ENCODE measurements at regions not wholly inside any gene's neighbourhood (a gene's known extent, or its start where the extent isn't known, plus 50 kb on each side); places are given as distances from the start of the nearest gene placed in this dataset.

DNA sequence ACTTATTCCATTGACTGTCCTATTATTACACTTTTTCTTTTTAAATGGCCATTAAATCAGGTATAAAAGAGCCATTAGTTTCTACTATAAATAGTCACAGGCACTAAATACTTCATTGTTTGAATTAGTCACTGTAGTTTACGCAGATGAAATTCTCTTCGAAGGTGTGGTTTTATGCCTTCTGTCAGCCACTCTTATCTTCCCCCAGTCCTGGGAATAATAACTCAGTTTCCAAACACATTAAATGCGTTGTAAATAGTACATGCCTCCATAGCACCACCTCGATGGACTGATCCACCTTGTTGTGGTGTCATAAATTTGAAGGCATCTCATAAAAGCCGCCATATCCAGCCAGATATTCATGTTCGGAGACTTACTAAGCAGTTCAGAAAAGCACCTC, 72.1 kb upstream of the PARD3B start:
- no peaks in the 10 kb centered on the region for H3K9me3 ChIP-seq (replicated peaks in 1 of 3)
- no peaks in the 10 kb centered on the region for H3K36me3 ChIP-seq (replicated peaks in 1 of 2)
- H3K27ac ChIP-seq: no peak overlapping the region
- no peaks in the 10 kb centered on the region for H3K27me3 ChIP-seq
- WGBS, 4 donors: 80 to 92% (median 86%) methylated on average over 6 of the region's 6 CpGs
- intact Hi-C loops (cut with DNase I): no loop called here
- no peaks in the 10 kb centered on the region for H3K4me1 ChIP-seq (replicated peaks in 1 of 2)
- no peak for DNase-seq
- no peak overlapping the region for H3K4me3 ChIP-seq
- TF ChIP-seq, protein P1, sequence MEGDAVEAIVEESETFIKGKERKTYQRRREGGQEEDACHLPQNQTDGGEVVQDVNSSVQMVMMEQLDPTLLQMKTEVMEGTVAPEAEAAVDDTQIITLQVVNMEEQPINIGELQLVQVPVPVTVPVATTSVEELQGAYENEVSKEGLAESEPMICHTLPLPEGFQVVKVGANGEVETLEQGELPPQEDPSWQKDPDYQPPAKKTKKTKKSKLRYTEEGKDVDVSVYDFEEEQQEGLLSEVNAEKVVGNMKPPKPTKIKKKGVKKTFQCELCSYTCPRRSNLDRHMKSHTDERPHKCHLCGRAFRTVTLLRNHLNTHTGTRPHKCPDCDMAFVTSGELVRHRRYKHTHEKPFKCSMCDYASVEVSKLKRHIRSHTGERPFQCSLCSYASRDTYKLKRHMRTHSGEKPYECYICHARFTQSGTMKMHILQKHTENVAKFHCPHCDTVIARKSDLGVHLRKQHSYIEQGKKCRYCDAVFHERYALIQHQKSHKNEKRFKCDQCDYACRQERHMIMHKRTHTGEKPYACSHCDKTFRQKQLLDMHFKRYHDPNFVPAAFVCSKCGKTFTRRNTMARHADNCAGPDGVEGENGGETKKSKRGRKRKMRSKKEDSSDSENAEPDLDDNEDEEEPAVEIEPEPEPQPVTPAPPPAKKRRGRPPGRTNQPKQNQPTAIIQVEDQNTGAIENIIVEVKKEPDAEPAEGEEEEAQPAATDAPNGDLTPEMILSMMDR (IDR thresholded peaks at IDR 0.05): no peak
- TF ChIP-seq POLR2A (IDR thresholded peaks at IDR 0.05): no peak

DNA sequence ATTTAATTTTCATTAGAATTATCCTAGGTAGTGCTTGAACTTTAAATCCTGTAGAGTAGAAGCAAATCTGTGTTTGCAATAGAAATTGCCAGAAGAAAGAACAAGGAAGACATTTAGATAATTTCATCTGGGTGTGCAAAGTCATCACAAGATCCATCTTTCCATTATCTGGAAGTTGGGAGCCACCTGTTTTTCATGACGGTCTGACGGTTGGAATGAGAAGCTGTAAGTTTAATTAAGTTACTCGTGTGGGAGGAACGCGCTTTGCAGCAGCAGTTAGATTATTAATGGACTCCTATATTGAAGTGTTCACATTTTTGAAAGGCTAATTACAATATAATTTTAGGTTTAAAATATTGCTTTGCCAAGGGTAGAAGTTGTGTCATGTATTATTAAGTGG, 69.9 kb upstream of the PARD3B start:
- Histone ChIP-seq H3K27me3 (no peaks in the 10 kb centered on the region), H3K27ac (no peak overlapping the region), H3K9me3 (replicated peaks in 1 of 3) (no peaks in the 10 kb centered on the region), H3K4me1 (replicated peaks in 1 of 2) (no peaks in the 10 kb centered on the region), H3K4me3 (no peak overlapping the region), H3K36me3 (replicated peaks in 1 of 2) (no peaks in the 10 kb centered on the region)
- WGBS, 4 donors: 70 to 80% (median 73%) methylated on average over 5 of the region's 5 CpGs
- no peak for TF ChIP-seq POLR2A (IDR thresholded peaks at IDR 0.05)
- TF ChIP-seq, protein P1 (IDR thresholded peaks at IDR 0.05): no peak
- DNase-seq: no peak
- intact Hi-C loops (cut with DNase I): no loop called here

DNA sequence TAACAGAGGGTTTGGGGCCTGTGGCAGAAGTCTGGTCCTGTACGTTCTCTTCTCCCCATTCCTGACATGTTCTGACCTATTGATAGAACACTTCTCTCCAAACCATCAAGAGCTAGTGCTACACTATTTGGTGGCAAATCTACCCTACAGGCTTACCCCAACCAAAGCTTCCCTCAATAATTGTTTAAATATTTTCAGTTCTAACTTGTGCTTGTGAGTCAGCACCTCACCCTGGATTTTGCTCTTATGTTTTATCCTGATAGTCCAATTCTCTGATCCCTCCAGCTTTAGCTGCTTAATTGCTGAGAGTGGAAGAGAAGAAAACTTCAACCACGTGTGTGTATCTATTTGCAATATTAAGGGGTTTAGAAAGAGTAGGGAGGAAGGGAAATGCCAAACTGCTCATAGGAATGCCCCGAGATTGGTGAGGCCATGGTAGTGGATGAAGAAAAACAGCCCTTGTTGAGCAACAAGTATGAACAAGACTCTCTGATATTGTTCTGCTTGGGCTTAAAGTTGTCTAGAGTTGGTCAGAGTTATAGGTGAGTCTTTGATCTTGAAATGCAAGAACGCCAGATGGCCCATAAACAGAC, 67.8 kb upstream of the PARD3B start:
- H3K27ac ChIP-seq: no peak overlapping the region
- WGBS, 4 donors: 78 to 83% (median 80%) methylated on average over 4 of the region's 4 CpGs

DNA sequence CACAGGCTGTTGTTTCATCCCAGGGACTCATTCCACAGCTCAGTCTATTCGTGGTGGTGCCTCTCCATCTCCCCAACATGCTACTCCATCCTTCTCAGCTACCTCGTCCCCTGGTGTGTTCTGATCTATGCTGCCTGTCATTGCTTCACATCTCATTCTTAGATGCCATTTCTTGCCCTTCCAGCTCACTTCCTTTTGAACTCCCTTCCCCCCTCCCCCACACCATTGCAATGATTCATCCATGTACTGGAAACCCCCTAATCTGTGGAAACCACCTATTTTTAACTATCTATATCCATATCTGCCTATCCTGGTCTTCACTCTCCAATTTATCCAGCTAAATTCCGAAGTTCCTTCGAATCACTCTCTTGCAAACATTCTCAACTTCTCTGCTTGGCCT, 65.7 kb upstream of the PARD3B start:
- DNase-seq: no peak
- Histone ChIP-seq H3K9me3 (replicated peaks in 1 of 3) (no peaks in the 10 kb centered on the region), H3K4me3 (no peak overlapping the region), H3K27ac (no peak overlapping the region), H3K27me3 (no peaks in the 10 kb centered on the region), H3K36me3 (replicated peaks in 1 of 2) (no peaks in the 10 kb centered on the region), H3K4me1 (replicated peaks in 1 of 2) (no peaks in the 10 kb centered on the region)
- TF ChIP-seq, protein P1 (IDR thresholded peaks at IDR 0.05): no peak
- no peak for TF ChIP-seq POLR2A (IDR thresholded peaks at IDR 0.05)
- 73 to 84% (median 75%) methylated on average over 4 of the region's 4 CpGs for WGBS, 4 donors
- intact Hi-C loops (cut with DNase I): no loop called here

More for the DNA sequence above, 67.8 kb upstream of the PARD3B start:
- no peaks in the 10 kb centered on the region for H3K27me3 ChIP-seq
- intact Hi-C loops (cut with DNase I): no loop called here
- H3K4me3 ChIP-seq: no peak overlapping the region
- H3K9me3 ChIP-seq (replicated peaks in 1 of 3): no peaks in the 10 kb centered on the region
- H3K4me1 ChIP-seq (replicated peaks in 1 of 2): no peaks in the 10 kb centered on the region
- no peak for TF ChIP-seq POLR2A (IDR thresholded peaks at IDR 0.05)
- TF ChIP-seq, protein P1 (IDR thresholded peaks at IDR 0.05): no peak
- no peak for DNase-seq
- no peaks in the 10 kb centered on the region for H3K36me3 ChIP-seq (replicated peaks in 1 of 2)
